ENCODE measurements at regions not wholly inside any gene's neighbourhood (a gene's known extent, or its start where the extent isn't known, plus 50 kb on each side); places are given as distances from the start of the nearest gene placed in this dataset.

GRCh38 chr5:6899221-6899620, 186.0 kb downstream of the TENT4A start:
- H3K27me3 ChIP-seq (ENCODE audit: control insufficient read depth, insufficient read depth, low read length): no peaks in the 10 kb centered on the region
- no peak overlapping the region for H3K9ac ChIP-seq (ENCODE audit: low read length)
- H3K4me3 ChIP-seq (ENCODE audit: low read length): no peak overlapping the region
- no peaks in the 10 kb centered on the region for H3K4me1 ChIP-seq (ENCODE audit: control insufficient read depth, insufficient read depth, low read length)
- peak overlapping the region; percentile 48 for H3K27ac ChIP-seq (ENCODE audit: low read depth, low read length)
- H3K36me3 ChIP-seq (ENCODE audit: control insufficient read depth, insufficient read depth, low read length): no peaks in the 10 kb centered on the region

- Histone ChIP-seq H3K4me1 (ENCODE audit: control insufficient read depth, insufficient read depth, low read length) (no peaks in the 10 kb centered on the region), H3K27me3 (ENCODE audit: control insufficient read depth, insufficient read depth, low read length) (no peaks in the 10 kb centered on the region), H3K36me3 (ENCODE audit: control insufficient read depth, insufficient read depth, low read length) (no peaks in the 10 kb centered on the region), H3K9ac (ENCODE audit: low read length) (no peak overlapping the region), H3K4me3 (ENCODE audit: low read length) (no peak overlapping the region), H3K27ac (ENCODE audit: low read depth, low read length) (no peak overlapping the region)
These were observed 187.3 kb downstream of the TENT4A start for GRCh38 chr5:6900247-6901227.

GRCh38 chr5:6902094-6902493, 188.9 kb downstream of the TENT4A start:
- no peaks in the 10 kb centered on the region for H3K27me3 ChIP-seq (ENCODE audit: control insufficient read depth, insufficient read depth, low read length)
- H3K27ac ChIP-seq (ENCODE audit: low read depth, low read length): peak overlapping the region; percentile 32
- no peaks in the 10 kb centered on the region for H3K36me3 ChIP-seq (ENCODE audit: control insufficient read depth, insufficient read depth, low read length)
- no peak overlapping the region for H3K4me3 ChIP-seq (ENCODE audit: low read length)
- H3K9ac ChIP-seq (ENCODE audit: low read length): no peak overlapping the region
- H3K4me1 ChIP-seq (ENCODE audit: control insufficient read depth, insufficient read depth, low read length): no peaks in the 10 kb centered on the region

- no peak overlapping the region for H3K4me3 ChIP-seq (ENCODE audit: low read length)
- H3K27me3 ChIP-seq (ENCODE audit: control insufficient read depth, insufficient read depth, low read length): no peaks in the 10 kb centered on the region
- H3K27ac ChIP-seq (ENCODE audit: low read depth, low read length): peak overlapping the region; percentile 21
- H3K4me1 ChIP-seq (ENCODE audit: control insufficient read depth, insufficient read depth, low read length): no peaks in the 10 kb centered on the region
- no peaks in the 10 kb centered on the region for H3K36me3 ChIP-seq (ENCODE audit: control insufficient read depth, insufficient read depth, low read length)
- H3K9ac ChIP-seq (ENCODE audit: low read length): no peak overlapping the region
These were observed 189.4 kb downstream of the TENT4A start for GRCh38 chr5:6902597-6902996.

- H3K4me1 ChIP-seq (ENCODE audit: control insufficient read depth, insufficient read depth, low read length): no peaks in the 10 kb centered on the region
- no peak overlapping the region for H3K9ac ChIP-seq (ENCODE audit: low read length)
- H3K36me3 ChIP-seq (ENCODE audit: control insufficient read depth, insufficient read depth, low read length): no peaks in the 10 kb centered on the region
- no peaks in the 10 kb centered on the region for H3K27me3 ChIP-seq (ENCODE audit: control insufficient read depth, insufficient read depth, low read length)
- H3K4me3 ChIP-seq (ENCODE audit: low read length): no peak overlapping the region
- H3K27ac ChIP-seq (ENCODE audit: low read depth, low read length): no peak overlapping the region
These were observed 190.7 kb downstream of the TENT4A start for GRCh38 chr5:6903934-6904333.

GRCh38 chr5:6904860-6905259, 191.6 kb downstream of the TENT4A start:
- Histone ChIP-seq H3K27ac (ENCODE audit: low read depth, low read length) (no peak overlapping the region), H3K9ac (ENCODE audit: low read length) (no peak overlapping the region), H3K4me3 (ENCODE audit: low read length) (no peak overlapping the region), H3K36me3 (ENCODE audit: control insufficient read depth, insufficient read depth, low read length) (no peaks in the 10 kb centered on the region), H3K27me3 (ENCODE audit: control insufficient read depth, insufficient read depth, low read length) (no peaks in the 10 kb centered on the region), H3K4me1 (ENCODE audit: control insufficient read depth, insufficient read depth, low read length) (peaks cover 9% of the 10 kb centered on the region)

GRCh38 chr5:6905423-6905822, 192.2 kb downstream of the TENT4A start:
- Histone ChIP-seq H3K27ac (ENCODE audit: low read depth, low read length) (no peak overlapping the region), H3K4me3 (ENCODE audit: low read length) (no peak overlapping the region), H3K36me3 (ENCODE audit: control insufficient read depth, insufficient read depth, low read length) (no peaks in the 10 kb centered on the region), H3K9ac (ENCODE audit: low read length) (no peak overlapping the region), H3K4me1 (ENCODE audit: control insufficient read depth, insufficient read depth, low read length) (peaks cover 14% of the 10 kb centered on the region), H3K27me3 (ENCODE audit: control insufficient read depth, insufficient read depth, low read length) (no peaks in the 10 kb centered on the region)

- Histone ChIP-seq H3K9ac (ENCODE audit: low read length) (no peak overlapping the region), H3K36me3 (ENCODE audit: control insufficient read depth, insufficient read depth, low read length) (no peaks in the 10 kb centered on the region), H3K4me3 (ENCODE audit: low read length) (no peak overlapping the region), H3K27me3 (ENCODE audit: control insufficient read depth, insufficient read depth, low read length) (no peaks in the 10 kb centered on the region), H3K4me1 (ENCODE audit: control insufficient read depth, insufficient read depth, low read length) (peaks cover 16% of the 10 kb centered on the region), H3K27ac (ENCODE audit: low read depth, low read length) (no peak overlapping the region)
These were observed 192.7 kb downstream of the TENT4A start for GRCh38 chr5:6905883-6906282.

- Histone ChIP-seq H3K9ac (ENCODE audit: low read length) (no peak overlapping the region), H3K4me1 (ENCODE audit: control insufficient read depth, insufficient read depth, low read length) (peaks cover 25% of the 10 kb centered on the region), H3K27me3 (ENCODE audit: control insufficient read depth, insufficient read depth, low read length) (no peaks in the 10 kb centered on the region), H3K36me3 (ENCODE audit: control insufficient read depth, insufficient read depth, low read length) (no peaks in the 10 kb centered on the region), H3K4me3 (ENCODE audit: low read length) (no peak overlapping the region), H3K27ac (ENCODE audit: low read depth, low read length) (no peak overlapping the region)
These were observed 194.2 kb downstream of the TENT4A start for GRCh38 chr5:6907320-6907918.

- Histone ChIP-seq H3K27ac (ENCODE audit: low read depth, low read length) (peak overlapping the region; percentile 48), H3K9ac (ENCODE audit: low read length) (no peak overlapping the region), H3K4me1 (ENCODE audit: control insufficient read depth, insufficient read depth, low read length) (peaks cover 29% of the 10 kb centered on the region), H3K27me3 (ENCODE audit: control insufficient read depth, insufficient read depth, low read length) (no peaks in the 10 kb centered on the region), H3K4me3 (ENCODE audit: low read length) (no peak overlapping the region), H3K36me3 (ENCODE audit: control insufficient read depth, insufficient read depth, low read length) (no peaks in the 10 kb centered on the region)
These were observed 196.7 kb downstream of the TENT4A start for GRCh38 chr5:6909901-6910300.

- no peak overlapping the region for H3K4me3 ChIP-seq (ENCODE audit: low read length)
- no peaks in the 10 kb centered on the region for H3K27me3 ChIP-seq (ENCODE audit: control insufficient read depth, insufficient read depth, low read length)
- H3K4me1 ChIP-seq (ENCODE audit: control insufficient read depth, insufficient read depth, low read length): peaks cover 29% of the 10 kb centered on the region
- H3K9ac ChIP-seq (ENCODE audit: low read length): no peak overlapping the region
- peak overlapping the region; percentile 48 for H3K27ac ChIP-seq (ENCODE audit: low read depth, low read length)
- no peaks in the 10 kb centered on the region for H3K36me3 ChIP-seq (ENCODE audit: control insufficient read depth, insufficient read depth, low read length)
These were observed 197.7 kb downstream of the TENT4A start for GRCh38 chr5:6910950-6911349.

GRCh38 chr5:6914347-6914746, 201.1 kb downstream of the TENT4A start:
- Histone ChIP-seq H3K27me3 (ENCODE audit: control insufficient read depth, insufficient read depth, low read length) (no peaks in the 10 kb centered on the region), H3K4me1 (ENCODE audit: control insufficient read depth, insufficient read depth, low read length) (peaks cover 25% of the 10 kb centered on the region), H3K27ac (ENCODE audit: low read depth, low read length) (no peak overlapping the region), H3K36me3 (ENCODE audit: control insufficient read depth, insufficient read depth, low read length) (no peaks in the 10 kb centered on the region), H3K4me3 (ENCODE audit: low read length) (no peak overlapping the region), H3K9ac (ENCODE audit: low read length) (no peak overlapping the region)

All from rectal smooth muscle tissue (tissue), 1 donor.